ENCODE measurements at regions not wholly inside any gene's neighbourhood (a gene's known extent, or its start where the extent isn't known, plus 50 kb on each side); places are given as distances from the start of the nearest gene placed in this dataset.
"Not testable (repeated sequence)": the region's sequence is repeated elsewhere in the genome, so short reads cannot be mapped to it uniquely, and the experiment has no call there.

DNA sequence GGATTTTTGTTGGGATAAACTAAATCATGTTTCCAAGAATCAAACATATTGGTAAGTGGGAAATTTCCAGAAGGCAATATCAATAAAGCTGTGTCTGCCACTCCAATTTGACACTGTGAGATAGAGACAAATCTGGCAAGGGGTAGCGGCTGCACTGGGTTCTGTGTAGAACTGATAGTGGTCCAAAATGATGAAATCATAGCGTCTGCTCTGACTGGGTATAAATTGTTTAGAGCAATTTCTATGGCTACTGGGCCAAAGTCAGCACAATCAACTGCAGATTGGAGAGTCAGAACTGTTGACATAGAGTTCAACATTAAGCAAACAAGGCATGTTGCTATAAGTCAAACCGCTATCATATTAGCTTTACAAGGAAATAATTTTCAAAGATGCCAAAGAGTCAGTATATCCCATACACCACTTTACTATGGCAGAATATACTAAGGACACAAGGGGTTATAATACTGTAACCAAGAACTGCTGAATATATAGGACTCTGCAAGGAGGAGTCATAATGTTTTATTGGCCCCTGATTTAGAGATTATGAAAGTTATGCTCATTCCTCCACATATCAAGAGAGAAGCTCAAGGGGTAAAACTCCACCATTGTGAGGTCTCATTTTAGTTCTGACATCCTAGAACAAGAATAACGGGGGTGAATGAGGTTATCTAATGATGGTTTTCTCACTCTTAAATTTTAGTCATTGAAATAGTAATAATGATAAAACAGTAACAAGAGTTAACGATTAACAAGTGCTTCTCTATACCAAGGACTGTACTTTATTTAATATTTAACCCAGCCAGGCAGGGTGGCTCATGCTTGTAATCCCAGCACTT, 309.7 kb upstream of the GADL1 start:
- ATAC-seq (ENCODE audit: low read depth): no peak
- H3K27me3 Mint-ChIP-seq: no peaks in the 10 kb centered on the region
- DNase-seq: no peak
- POLR2A ChIA-PET: no interaction called here
- peaks cover 16% of the 10 kb centered on the region for H3K9me3 Mint-ChIP-seq
- H3K4me3 Mint-ChIP-seq: no peak overlapping the region
- peaks cover 13% of the 10 kb centered on the region for H3K36me3 Mint-ChIP-seq
- no peaks in the 10 kb centered on the region for H3K4me1 Mint-ChIP-seq
- H3K27ac Mint-ChIP-seq: no peak overlapping the region

DNA sequence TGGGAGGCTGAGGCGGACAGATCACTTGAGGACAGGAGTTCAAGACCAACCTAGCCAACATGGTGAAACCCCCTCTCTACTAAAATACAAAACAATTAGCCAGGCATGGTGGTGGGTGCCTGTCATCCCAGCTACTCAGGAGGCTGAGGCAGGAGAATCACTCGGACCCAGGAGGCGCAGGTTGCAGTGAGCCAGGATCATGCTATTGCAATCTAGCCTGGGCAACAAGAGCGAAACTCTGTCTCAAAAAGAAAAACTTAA, 310.3 kb upstream of the GADL1 start:
- DNase-seq; H3K4me3 Mint-ChIP-seq; POLR2A ChIA-PET; H3K27ac Mint-ChIP-seq; ATAC-seq (ENCODE audit: low read depth); H3K27me3 Mint-ChIP-seq; H3K4me1 Mint-ChIP-seq: not testable (repeated sequence)
- peaks cover 15% of the 10 kb centered on the region for H3K36me3 Mint-ChIP-seq
- H3K9me3 Mint-ChIP-seq: peaks cover 16% of the 10 kb centered on the region

GRCh38 chr3:31210068-31210645, 315.7 kb upstream of the GADL1 start:
- peaks cover 27% of the 10 kb centered on the region for H3K4me1 Mint-ChIP-seq
- H3K27me3 Mint-ChIP-seq: no peaks in the 10 kb centered on the region
- ATAC-seq (ENCODE audit: low read depth): no peak
- H3K27ac Mint-ChIP-seq: no peak overlapping the region
- no peak overlapping the region for H3K4me3 Mint-ChIP-seq
- DNase-seq: no peak
- POLR2A ChIA-PET: no interaction called here
- H3K9me3 Mint-ChIP-seq: peaks cover 9% of the 10 kb centered on the region
- H3K36me3 Mint-ChIP-seq: peaks cover 11% of the 10 kb centered on the region

DNA sequence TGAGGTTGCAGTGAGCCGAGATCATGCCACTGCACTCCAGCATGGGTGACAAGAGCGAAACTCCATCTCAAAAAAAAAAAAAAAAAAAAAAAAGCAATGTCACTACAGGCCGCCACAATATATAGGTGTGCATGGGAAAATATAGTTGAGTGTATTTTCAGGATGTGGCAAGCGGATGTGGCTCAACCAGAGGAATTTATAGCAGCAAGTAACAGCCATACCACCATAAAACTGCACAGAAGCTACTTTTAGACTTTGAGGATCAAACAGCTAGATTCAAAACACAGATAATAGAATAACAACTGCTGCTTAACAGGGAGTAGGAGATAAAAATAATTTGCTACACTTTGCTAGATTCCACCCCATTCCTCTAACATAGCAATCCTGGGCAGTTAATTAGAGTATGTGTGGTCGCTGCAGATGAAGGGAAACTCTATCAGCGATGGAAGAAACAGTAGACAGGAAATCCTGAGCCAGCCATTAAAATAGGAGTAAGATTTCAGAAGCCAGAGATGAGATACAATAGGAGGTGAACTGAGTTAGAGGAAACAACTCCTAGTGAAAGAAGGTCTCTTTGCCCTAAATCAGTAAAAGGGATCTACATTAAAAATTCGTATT, 318.7 kb upstream of the STT3B start:
- Mint-ChIP-seq H3K9me3 (peaks cover under 1% of the 10 kb centered on the region), H3K27me3 (no peaks in the 10 kb centered on the region), H3K4me3 (peak overlapping the region; percentile 76), H3K27ac (peak overlapping the region; percentile 84), H3K36me3 (peaks cover 3% of the 10 kb centered on the region), H3K4me1 (peaks cover 42% of the 10 kb centered on the region)
- POLR2A ChIA-PET: interaction anchor here (0.6 to 4.9 kb wide), 4 partner anchors 13 to 318 kb away, joined by 6 to 40 read pairs (median 16); partner anchors contain the start of gene STT3B
- ATAC-seq (ENCODE audit: low read depth) (peak; percentile 84), DNase-seq (no peak)

- Mint-ChIP-seq H3K4me3 (no peak overlapping the region), H3K9me3 (peaks cover 1% of the 10 kb centered on the region), H3K4me1 (peaks cover 54% of the 10 kb centered on the region), H3K27me3 (no peaks in the 10 kb centered on the region), H3K36me3 (peaks cover 5% of the 10 kb centered on the region), H3K27ac (no peak overlapping the region)
- POLR2A ChIA-PET: interaction anchor here (0.9 kb wide), 1 partner anchor 315 kb away, joined by 3 read pairs; no protein-coding TSS in a partner anchor
- ATAC-seq (ENCODE audit: low read depth): no peak
- DNase-seq: no peak
These were observed 314.6 kb upstream of the STT3B start for GRCh38 chr3:31218082-31218481.

DNA sequence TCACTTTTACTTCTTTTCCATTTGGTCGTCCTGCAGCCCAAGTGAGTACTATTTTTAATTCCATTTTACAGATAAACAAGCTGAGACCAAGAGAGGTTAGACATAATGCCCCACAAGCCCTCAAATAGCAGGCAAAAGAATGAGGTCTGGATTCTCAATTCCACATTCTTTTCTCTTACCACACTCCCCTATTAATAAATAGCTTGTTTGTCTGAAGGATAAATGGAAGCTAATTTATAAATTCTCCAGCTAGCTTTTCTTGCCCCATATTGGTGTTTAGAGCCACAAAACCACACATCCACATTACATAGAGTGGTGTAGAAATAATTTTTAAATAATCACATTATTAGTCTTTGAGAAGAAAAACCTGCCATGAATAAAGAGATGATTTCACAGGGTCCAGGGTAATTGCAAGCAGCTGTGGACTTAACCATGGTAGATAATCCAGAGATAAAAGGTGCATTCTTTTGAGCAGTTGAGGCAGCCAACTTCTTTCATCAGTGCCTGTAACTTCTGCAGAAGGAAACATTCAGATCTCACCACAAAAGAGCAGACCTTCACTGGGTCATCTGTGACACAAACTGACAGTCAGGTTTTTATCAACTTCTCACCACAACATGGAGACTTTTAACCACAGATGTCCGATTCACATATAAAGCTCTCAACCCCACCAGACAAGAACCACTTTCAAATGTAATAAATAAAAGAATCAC, 313.4 kb upstream of the STT3B start:
- Mint-ChIP-seq H3K4me1 (peaks cover 51% of the 10 kb centered on the region), H3K9me3 (peaks cover 1% of the 10 kb centered on the region), H3K27me3 (no peaks in the 10 kb centered on the region), H3K36me3 (peaks cover 5% of the 10 kb centered on the region), H3K27ac (peak overlapping the region; percentile 64), H3K4me3 (peak overlapping the region; percentile 18)
- no peak for ATAC-seq (ENCODE audit: low read depth)
- DNase-seq: no peak
- POLR2A ChIA-PET: interaction anchor here (0.9 kb wide), 1 partner anchor 314 kb away, joined by 3 read pairs; no protein-coding TSS in a partner anchor

DNA sequence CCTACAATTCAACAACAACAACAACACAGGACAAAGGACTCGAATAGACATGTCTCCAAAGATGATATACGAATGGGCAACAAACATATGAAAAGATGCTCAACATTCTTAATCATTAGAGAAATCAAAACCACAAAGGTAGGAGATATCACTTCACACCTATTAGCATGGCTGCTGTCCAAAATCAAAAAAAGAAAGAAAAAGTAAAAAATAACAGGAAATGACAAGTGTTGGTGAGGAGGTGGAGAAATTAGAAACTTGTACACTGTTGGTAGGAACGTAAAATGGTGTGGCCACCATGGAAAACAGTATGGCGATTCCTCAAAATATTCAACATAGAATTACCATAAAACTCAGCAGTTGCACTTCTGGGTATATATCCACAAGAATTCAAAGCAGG, 312.3 kb upstream of the STT3B start:
- ATAC-seq (ENCODE audit: low read depth) (no peak), DNase-seq (no peak)
- POLR2A ChIA-PET: no interaction called here
- Mint-ChIP-seq H3K4me3 (no peak overlapping the region), H3K36me3 (peaks cover 4% of the 10 kb centered on the region), H3K4me1 (peaks cover 42% of the 10 kb centered on the region), H3K9me3 (peaks cover 1% of the 10 kb centered on the region), H3K27ac (peak overlapping the region; percentile 22), H3K27me3 (no peaks in the 10 kb centered on the region)

DNA sequence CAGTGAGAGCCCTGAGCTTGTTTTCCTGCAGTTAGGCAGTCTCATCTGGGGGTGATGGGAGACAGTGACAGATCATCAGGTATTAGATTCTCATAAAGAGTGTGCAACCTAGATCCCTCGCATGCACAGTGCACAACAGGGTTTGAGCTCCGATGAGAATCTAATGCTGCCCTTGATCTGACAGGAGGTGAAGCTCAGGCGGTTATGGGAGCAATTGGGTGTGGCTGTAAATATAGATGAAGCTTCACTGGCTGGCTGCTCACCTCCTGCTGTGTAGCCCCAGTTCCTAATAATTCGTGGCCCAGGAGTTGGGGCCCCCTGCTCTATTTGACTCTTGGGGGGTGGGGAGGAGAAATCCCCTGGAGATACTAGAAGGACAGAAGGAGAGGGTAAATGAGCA, 309.4 kb upstream of the STT3B start:
- DNase-seq: no peak
- Mint-ChIP-seq H3K27me3 (no peaks in the 10 kb centered on the region), H3K4me1 (peaks cover 57% of the 10 kb centered on the region), H3K27ac (no peak overlapping the region), H3K9me3 (peaks cover 1% of the 10 kb centered on the region), H3K36me3 (peaks cover 4% of the 10 kb centered on the region), H3K4me3 (no peak overlapping the region)
- POLR2A ChIA-PET: no interaction called here
- ATAC-seq (ENCODE audit: low read depth): no peak

DNA sequence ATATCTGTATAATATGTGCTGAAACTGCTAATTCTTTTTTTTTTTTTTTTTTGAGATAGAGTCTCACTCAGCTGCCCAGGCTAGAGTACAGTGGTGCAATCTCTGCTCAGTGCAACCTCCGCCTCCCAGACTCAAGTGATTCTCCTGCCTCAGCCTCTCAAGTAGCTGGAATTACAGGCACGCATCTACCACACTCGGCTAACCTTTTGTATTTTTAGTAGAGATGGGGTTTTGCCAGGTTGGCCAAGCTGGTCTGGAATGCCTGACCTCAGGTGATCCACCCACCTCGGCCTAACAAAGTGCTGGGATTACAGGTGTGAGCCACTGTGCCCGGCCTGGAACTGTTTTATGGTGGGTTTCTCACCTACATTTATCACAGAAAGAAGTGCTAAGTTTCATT, 307.8 kb upstream of the STT3B start:
- peaks cover 4% of the 10 kb centered on the region for H3K9me3 Mint-ChIP-seq
- H3K27me3 Mint-ChIP-seq: no peaks in the 10 kb centered on the region
- no peak overlapping the region for H3K27ac Mint-ChIP-seq
- H3K36me3 Mint-ChIP-seq: peaks cover 9% of the 10 kb centered on the region
- POLR2A ChIA-PET: interaction anchor here (3.1 to 3.5 kb wide), 2 partner anchors 11 to 307 kb away, joined by 23 to 25 read pairs; partner anchors contain the start of gene STT3B
- no peak overlapping the region for H3K4me3 Mint-ChIP-seq
- DNase-seq: no peak
- peaks cover 50% of the 10 kb centered on the region for H3K4me1 Mint-ChIP-seq
- ATAC-seq (ENCODE audit: low read depth): no peak

GRCh38 chr3:31225923-31226322, 306.8 kb upstream of the STT3B start:
- H3K27me3 Mint-ChIP-seq: no peaks in the 10 kb centered on the region
- peaks cover 5% of the 10 kb centered on the region for H3K36me3 Mint-ChIP-seq
- ATAC-seq (ENCODE audit: low read depth) (no peak), DNase-seq (no peak)
- peaks cover 3% of the 10 kb centered on the region for H3K9me3 Mint-ChIP-seq
- H3K27ac Mint-ChIP-seq: peak overlapping the region; percentile 88
- POLR2A ChIA-PET: interaction anchor here (0.7 to 3.5 kb wide), 5 partner anchors 12 to 410 kb away, joined by 3 to 25 read pairs (median 4); partner anchors contain the start of gene STT3B
- peaks cover 52% of the 10 kb centered on the region for H3K4me1 Mint-ChIP-seq
- H3K4me3 Mint-ChIP-seq: peak overlapping the region; percentile 76

- ATAC-seq (ENCODE audit: low read depth): peak; percentile 75
These were observed 306.4 kb upstream of the STT3B start for GRCh38 chr3:31226346-31226745.

GRCh38 chr3:31227131-31227562, 305.6 kb upstream of the STT3B start:
- POLR2A ChIA-PET: interaction anchor here (0.6 to 3.5 kb wide), 5 partner anchors 13 to 305 kb away, joined by 3 to 25 read pairs (median 4); partner anchors contain the start of gene STT3B
- Mint-ChIP-seq H3K4me1 (peaks cover 60% of the 10 kb centered on the region), H3K9me3 (peaks cover 3% of the 10 kb centered on the region), H3K4me3 (peak overlapping the region; percentile 76), H3K27ac (peak overlapping the region; percentile 88), H3K36me3 (peaks cover 5% of the 10 kb centered on the region), H3K27me3 (no peaks in the 10 kb centered on the region)
- no peak for DNase-seq
- no peak for ATAC-seq (ENCODE audit: low read depth)

More at GRCh38 chr3:31226346-31226745, 306.4 kb upstream of the STT3B start:
- Mint-ChIP-seq H3K4me3 (peak overlapping the region; percentile 76), H3K36me3 (peaks cover 5% of the 10 kb centered on the region), H3K9me3 (peaks cover 3% of the 10 kb centered on the region), H3K4me1 (peaks cover 55% of the 10 kb centered on the region), H3K27ac (peak overlapping the region; percentile 88), H3K27me3 (no peaks in the 10 kb centered on the region)
- no peak for DNase-seq
- POLR2A ChIA-PET: interaction anchor here (0.6 to 3.5 kb wide), 6 partner anchors 13 to 409 kb away, joined by 3 to 25 read pairs (median 4); partner anchors contain the start of gene STT3B
